H1 (cell line): ENCODE measurements at regions not wholly inside any gene's neighbourhood (a gene's known extent, or its start where the extent isn't known, plus 50 kb on each side); places are given as distances from the start of the nearest gene placed in this dataset.

Experiments used
- CTCF ChIA-PET: fragments of 300-600 bp; sonication (Branson Sonifier 250); formaldehyde crosslinking; loops from one replicate; lab custom pipeline; 2021; ENCODE audit not compliant: partially characterized antibody; lab: Charles Lee
- POLR2A ChIA-PET: fragments of 300-600 bp; sonication (Branson Sonifier 250); formaldehyde crosslinking; loops from one replicate; lab custom pipeline; 2021; ENCODE audit warnings: inconsistent platforms; ENCODE audit not compliant: partially characterized antibody; lab: Charles Lee
- DNase-seq, 2 experiments: peaks; one replicate each; pipeline versions ENCODE4 v3.0.0 to v3.0.0-alpha.2; 2010 to 2022; ENCODE audit warnings: low spot score in 2 of 2, low read depth in 1 of 2, mixed read lengths in 1 of 2
- FAIRE-seq: peaks from 2 replicates; lab custom pipeline; 2011; peaks lifted over from hg19 to GRCh38; lab: Jason Lieb, UNC
- H2AFZ ChIP-seq: 2 replicates; pipeline ENCODE4 v1.8.1; 2012; ENCODE audit warnings: low read length, inconsistent platforms
- H2AK5ac ChIP-seq: 2 replicates; pipeline ENCODE4 v1.6.1; 2013; ENCODE audit warnings: low read depth, low read length
- H2BK120ac ChIP-seq: replicated peaks from 2 replicates; pipeline ENCODE3; 2013; ENCODE audit warnings: low read depth, low read length, inconsistent platforms
- H2BK12ac ChIP-seq: 2 replicates; pipeline ENCODE4 v1.6.1; 2013; ENCODE audit warnings: low read depth, low read length
- H2BK15ac ChIP-seq: 2 replicates; pipeline ENCODE4 v1.6.1; 2013; ENCODE audit warnings: low read length
- H2BK20ac ChIP-seq: 2 replicates; pipeline ENCODE4 v1.6.1; 2013; ENCODE audit warnings: low read length
- H2BK5ac ChIP-seq: 2 replicates; pipeline ENCODE4 v1.6.1; 2013; ENCODE audit warnings: low read depth, low read length
- H3K14ac ChIP-seq: 2 replicates; pipeline ENCODE4 v1.6.1; 2013; ENCODE audit warnings: inconsistent platforms; ENCODE audit not compliant: insufficient read length
- H3K18ac ChIP-seq: 2 replicates; pipeline ENCODE4 v1.6.1; 2013; ENCODE audit warnings: low read length; ENCODE audit errors: extremely low read depth
- H3K23ac ChIP-seq: 2 replicates; pipeline ENCODE4 v1.6.1; 2013; ENCODE audit warnings: inconsistent platforms; ENCODE audit not compliant: insufficient read length
- H3K23me2 ChIP-seq: 2 replicates; pipeline ENCODE4 v1.6.1; 2013; ENCODE audit warnings: low read depth, low read length
- H3K27ac ChIP-seq: 2 replicates; pipeline ENCODE4 v1.6.1; 2011; ENCODE audit warnings: low read depth, low read length, inconsistent platforms
- H3K27me3 ChIP-seq, 4 experiments: replicated peaks in 1 of 4; 1 replicate in 1 of 4; 2 replicates in 3 of 4; pipeline versions ENCODE4 v1.6.1 to v1.8.1; 2011 to 2013; ENCODE audit warnings: low read length in 3 of 4, mild to moderate bottlenecking in 3 of 4, inconsistent platforms in 2 of 4, mixed read lengths in 2 of 4, moderate library complexity in 1 of 4; ENCODE audit not compliant: control insufficient read depth in 3 of 4, insufficient read depth in 3 of 4; ENCODE audit errors: extremely low read depth in 1 of 4
- H3K36me3 ChIP-seq, 4 experiments: 2 replicates each; pipeline versions ENCODE4 v1.6.1 to v1.8.1; 2011 to 2013; ENCODE audit warnings: mild to moderate bottlenecking in 4 of 4, low read length in 3 of 4, moderate library complexity in 2 of 4, control low read depth in 1 of 4, inconsistent platforms in 1 of 4; ENCODE audit not compliant: insufficient read depth in 4 of 4, control insufficient read depth in 2 of 4
- H3K4ac ChIP-seq: replicated peaks from 2 replicates; pipeline ENCODE3; 2013; ENCODE audit warnings: low read length, low read depth, mixed read lengths, inconsistent platforms; ENCODE audit not compliant: insufficient read length
- H3K4me1 ChIP-seq, 4 experiments: replicated peaks in 1 of 4; 1 replicate in 1 of 4; 2 replicates in 3 of 4; pipeline versions ENCODE4 v1.6.1 to v1.8.1; 2011 to 2013; ENCODE audit warnings: low read length in 3 of 4, inconsistent platforms in 2 of 4, mixed read lengths in 1 of 4; ENCODE audit not compliant: insufficient read depth in 4 of 4, control insufficient read depth in 3 of 4
- H3K4me2 ChIP-seq, 2 experiments: 2 replicates each; pipeline versions ENCODE4 v1.6.1 to v1.8.1; 2011 to 2013; ENCODE audit warnings: low read depth in 2 of 2, low read length in 2 of 2, control low read depth in 1 of 2, inconsistent platforms in 1 of 2, mild to moderate bottlenecking in 1 of 2; ENCODE audit not compliant: insufficient read depth in 1 of 2
- H3K4me3 ChIP-seq, 4 experiments: fragments of 200-600, 300-600 bp in 1 of 4; sonication (generic), shearing (Covaris generic), sonication (Bioruptor Twin) in 1 of 4; 2 replicates each; pipeline versions ENCODE4 v1.5.1 to v1.8.1; 2011 to 2016; ENCODE audit warnings: low read length in 4 of 4, low read depth in 3 of 4, control low read depth in 2 of 4, inconsistent platforms in 2 of 4, mild to moderate bottlenecking in 2 of 4, mixed read lengths in 1 of 4, moderate library complexity in 1 of 4; ENCODE audit not compliant: insufficient read depth in 2 of 4; ENCODE audit errors: extremely low read depth in 1 of 4
- H3K56ac ChIP-seq: replicated peaks from 2 replicates; pipeline ENCODE3; 2013; ENCODE audit warnings: low read depth, mild to moderate bottlenecking, mixed read lengths, low read length, inconsistent platforms; ENCODE audit not compliant: insufficient read length
- H3K79me1 ChIP-seq: 2 replicates; pipeline ENCODE4 v1.6.1; 2013; ENCODE audit warnings: low read depth, low read length, control low read depth
- H3K79me2 ChIP-seq, 2 experiments: 2 replicates each; pipeline versions ENCODE4 v1.6.1 to v1.8.1; 2012 to 2013; ENCODE audit warnings: low read length in 2 of 2, mild to moderate bottlenecking in 2 of 2, inconsistent platforms in 1 of 2; ENCODE audit not compliant: insufficient read depth in 2 of 2, control insufficient read depth in 1 of 2
- H3K9ac ChIP-seq, 4 experiments: replicated peaks in 1 of 4; 1 replicate in 1 of 4; 2 replicates in 3 of 4; pipeline versions ENCODE4 v1.6.1 to v1.8.1; 2011 to 2013; ENCODE audit warnings: low read depth in 3 of 4, low read length in 3 of 4, control low read depth in 2 of 4, mild to moderate bottlenecking in 2 of 4, moderate library complexity in 2 of 4, inconsistent platforms in 1 of 4; ENCODE audit errors: extremely low read depth in 1 of 4
- H3K9me3 ChIP-seq, 2 experiments: 2 replicates each; pipeline versions ENCODE4 v1.6.1 to v1.8.1; 2012 to 2013; ENCODE audit warnings: mild to moderate bottlenecking in 2 of 2, moderate library complexity in 2 of 2, control low read depth in 1 of 2, inconsistent platforms in 1 of 2, low read depth in 1 of 2, low read length in 1 of 2, mixed read lengths in 1 of 2; ENCODE audit not compliant: insufficient read depth in 2 of 2
- H4K20me1 ChIP-seq, 2 experiments: replicated peaks in 1 of 2; 2 replicates each; pipeline versions ENCODE3 to v1.8.1; 2011 to 2013; ENCODE audit warnings: inconsistent platforms in 2 of 2, low read length in 2 of 2, mild to moderate bottlenecking in 1 of 2; ENCODE audit not compliant: insufficient read depth in 2 of 2, control insufficient read depth in 1 of 2
- H4K5ac ChIP-seq: 2 replicates; pipeline ENCODE4 v1.6.1; 2013; ENCODE audit warnings: low read length, low read depth, mixed read lengths, inconsistent platforms; ENCODE audit not compliant: insufficient read length
- H4K8ac ChIP-seq: 2 replicates; pipeline ENCODE4 v1.8.0; 2013; ENCODE audit warnings: mild to moderate bottlenecking, moderate library complexity, low read length, inconsistent platforms; ENCODE audit not compliant: insufficient read depth; ENCODE audit errors: extremely low read depth
- H4K91ac ChIP-seq: replicated peaks from 2 replicates; pipeline ENCODE3; 2013; ENCODE audit warnings: low read length, mixed read lengths, inconsistent platforms; ENCODE audit not compliant: insufficient read length
- ASH2L ChIP-seq: fragments of 200-600, 300-600 bp; sonication (generic); IDR thresholded peaks from one replicate; pipeline ENCODE4 v1.7.1; 2017; ENCODE audit warnings: low read length
- HDAC6 ChIP-seq: IDR thresholded peaks from one replicate; pipeline ENCODE4 v1.7.1; 2012; ENCODE audit warnings: low read depth, mild to moderate bottlenecking, inconsistent platforms, low read length, moderate library complexity
- KDM5A ChIP-seq: fragments of 200-600 bp; IDR thresholded peaks from 2 replicates; pipeline ENCODE4 v1.7.1; 2012; ENCODE audit warnings: mild to moderate bottlenecking, low read length, inconsistent platforms, mixed read lengths
- NRF1 ChIP-seq: IDR thresholded peaks from 2 replicates; pipeline ENCODE4 v1.6.1; 2011; ENCODE audit warnings: mild to moderate bottlenecking, low read depth, low read length, improper control_type of control experiment
- POLR2AphosphoS5 ChIP-seq: IDR thresholded peaks from 2 replicates; pipeline ENCODE4 v1.6.1; 2011; ENCODE audit warnings: low read depth, low read length
- SIN3A ChIP-seq, 2 experiments: IDR thresholded peaks in 1 of 2; conservative IDR thresholded peaks in 1 of 2; 2 replicates each; pipeline ENCODE4 v1.6.1; 2011 to 2012; ENCODE audit warnings: low read length in 2 of 2, improper control_type of control experiment in 1 of 2, low read depth in 1 of 2, mild to moderate bottlenecking in 1 of 2
- SIX5 ChIP-seq: IDR thresholded peaks from 2 replicates; pipeline ENCODE4 v1.6.1; 2011; ENCODE audit warnings: mild to moderate bottlenecking, low read depth, low read length
- TBP ChIP-seq: IDR thresholded peaks from 2 replicates; pipeline ENCODE4 v1.6.1; 2011; ENCODE audit warnings: low read depth, low read length, improper control_type of control experiment
- TEAD4 ChIP-seq: IDR thresholded peaks from 2 replicates; pipeline ENCODE4 v1.6.1; 2012; ENCODE audit warnings: low read depth, low read length, inconsistent platforms, mixed read lengths
- WGBS, 2 experiments: shearing (Covaris generic) in 1 of 2; methylation state at CpG; one replicate each; pipeline versions ENCODE4 v1.1.6 to v1.1.7; 2013 to 2015; ENCODE audit warnings: low lambda C conversion rate in 2 of 2, mixed read lengths in 2 of 2, inconsistent platforms in 1 of 2, low coverage in 1 of 2, missing lambda C conversion rate in 1 of 2; ENCODE audit not compliant: insufficient replicate concordance in 2 of 2, insufficient coverage in 1 of 2, insufficient read length in 1 of 2; ENCODE audit errors: extremely low coverage in 1 of 2, missing lambda C conversion rate in 1 of 2; 5-methylcytosine and 5-hydroxymethylcytosine counted together
- TF ChIP-seq, protein P1 (sequence below): IDR thresholded peaks from 2 replicates; pipeline ENCODE4 v1.6.1; 2012; ENCODE audit warnings: inconsistent platforms
- TF ChIP-seq, protein P2 (sequence below): IDR thresholded peaks from 2 replicates; pipeline ENCODE4 v1.6.1; 2012; ENCODE audit warnings: inconsistent platforms

DNA sequence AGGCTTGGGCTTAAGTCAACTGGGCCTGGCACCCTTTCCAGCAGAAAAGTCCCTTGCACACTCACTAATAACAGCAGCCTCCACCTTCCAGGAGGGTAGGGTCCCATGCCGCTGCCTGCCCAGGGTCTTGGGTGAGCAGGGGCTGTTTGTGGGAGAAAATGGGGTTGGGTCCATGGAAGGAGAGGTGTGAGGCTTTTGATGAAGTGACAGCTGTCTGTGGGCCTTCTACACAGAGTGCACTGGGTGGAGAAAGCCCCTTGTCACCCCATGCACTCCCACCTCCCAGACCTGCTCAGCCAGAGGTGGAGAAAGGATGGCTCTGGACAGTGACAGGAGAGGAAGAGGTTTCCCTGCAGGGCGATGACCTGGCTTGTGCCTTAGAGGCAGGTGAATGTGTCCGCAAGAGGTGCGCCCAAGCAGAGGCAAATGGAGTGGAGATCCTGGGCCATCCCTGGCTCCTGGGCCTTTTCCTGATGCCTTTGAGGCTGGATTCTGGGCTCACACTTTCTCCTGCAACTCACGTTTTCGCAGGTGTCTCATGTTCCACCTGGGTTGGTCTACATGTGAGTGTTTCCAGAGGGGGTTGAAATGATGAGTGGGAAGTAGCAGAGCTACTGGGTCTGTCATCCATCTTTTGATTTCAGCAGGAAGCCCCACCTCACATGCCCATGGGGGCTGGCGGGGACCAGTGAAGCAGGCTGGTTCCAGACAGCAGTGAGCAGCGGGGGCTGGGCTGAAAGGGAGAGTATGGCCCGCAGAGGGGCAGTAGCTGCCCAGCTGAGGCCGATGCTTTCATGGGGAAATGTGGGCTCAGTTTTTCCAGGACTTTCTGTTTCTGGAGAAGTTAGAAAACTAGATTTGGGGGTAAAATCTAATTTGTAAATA lies 85.2 kb upstream of the PRR23E start:
- Histone ChIP-seq H3K23me2 (no peaks in the 10 kb centered on the region), H3K14ac (no peak overlapping the region), H4K91ac (no peak overlapping the region), H2BK15ac (no peak overlapping the region), H3K27ac (no peak overlapping the region), H3K79me2 (no peaks in the 10 kb centered on the region), H3K18ac (no peak overlapping the region), H3K9me3 (peaks cover 8 to 12% of the 10 kb centered on the region in 2 experiments), H2BK12ac (no peak overlapping the region), H4K5ac (no peak overlapping the region), H4K8ac (no peak overlapping the region), H3K4ac (no peak overlapping the region), H2AFZ (no peak overlapping the region), H3K79me1 (no peaks in the 10 kb centered on the region), H4K20me1 (no peaks in the 10 kb centered on the region), H2BK20ac (no peak overlapping the region), H2BK5ac (no peak overlapping the region), H3K36me3 (no peaks in the 10 kb centered on the region), H3K4me3 (no peak overlapping the region), H3K4me1 (peaks cover 0 to 11% (median 1%) of the 10 kb centered on the region in 4 experiments; a peak in 2 of 7 replicates), H3K4me2 (no peak overlapping the region), H2BK120ac (no peak overlapping the region), H3K56ac (no peak overlapping the region), H3K9ac (no peak overlapping the region), H3K23ac (no peak overlapping the region), H2AK5ac (no peak overlapping the region), H3K27me3 (no peaks in the 10 kb centered on the region; a peak in 1 of 7 replicates)
- TF ChIP-seq ASH2L = no peak
- TF ChIP-seq POLR2AphosphoS5 = no peak
- no peak for TF ChIP-seq HDAC6
- TF ChIP-seq TEAD4 = no peak
- no peak for TF ChIP-seq SIX5
- no peak for TF ChIP-seq SIN3A (conservative IDR thresholded peaks at IDR 0.05 in 1 of 2, IDR thresholded peaks at IDR 0.05 in 1 of 2; ENCODE audit: low read depth in 1 of 2, low read length in 2 of 2)
- no peak for TF ChIP-seq TBP
- TF ChIP-seq, protein P1, sequence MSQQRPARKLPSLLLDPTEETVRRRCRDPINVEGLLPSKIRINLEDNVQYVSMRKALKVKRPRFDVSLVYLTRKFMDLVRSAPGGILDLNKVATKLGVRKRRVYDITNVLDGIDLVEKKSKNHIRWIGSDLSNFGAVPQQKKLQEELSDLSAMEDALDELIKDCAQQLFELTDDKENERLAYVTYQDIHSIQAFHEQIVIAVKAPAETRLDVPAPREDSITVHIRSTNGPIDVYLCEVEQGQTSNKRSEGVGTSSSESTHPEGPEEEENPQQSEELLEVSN = no peak
- TF ChIP-seq KDM5A = no peak
- no peak for TF ChIP-seq NRF1
- TF ChIP-seq, protein P2, sequence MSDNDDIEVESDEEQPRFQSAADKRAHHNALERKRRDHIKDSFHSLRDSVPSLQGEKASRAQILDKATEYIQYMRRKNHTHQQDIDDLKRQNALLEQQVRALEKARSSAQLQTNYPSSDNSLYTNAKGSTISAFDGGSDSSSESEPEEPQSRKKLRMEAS = no peak
- ChIA-PET POLR2A (no interaction called here), CTCF (interaction anchor here (1.0 kb wide), 1 partner anchor 67 kb away, joined by 3 read pairs; no protein-coding TSS in a partner anchor)
- 94% methylated on average over 10 of the region's 10 CpGs; no CpG with 5 or more reads in 1 of the 2 experiments for WGBS, 2 experiments
- DNase-seq = no peak
- FAIRE-seq = no peak
